DMS114 treated with DMSO at 0.1 percent for 48 hours (cell line): ENCODE measurements at regions not wholly inside any gene's neighbourhood (a gene's known extent, or its start where the extent isn't known, plus 50 kb on each side); places are given as distances from the start of the nearest gene placed in this dataset.

Source experiments
- DNase-seq: peaks from one replicate; lab custom pipeline; 2025; ENCODE audit not compliant: unreplicated experiment; lab: John Stamatoyannopoulos, UW

DNA sequence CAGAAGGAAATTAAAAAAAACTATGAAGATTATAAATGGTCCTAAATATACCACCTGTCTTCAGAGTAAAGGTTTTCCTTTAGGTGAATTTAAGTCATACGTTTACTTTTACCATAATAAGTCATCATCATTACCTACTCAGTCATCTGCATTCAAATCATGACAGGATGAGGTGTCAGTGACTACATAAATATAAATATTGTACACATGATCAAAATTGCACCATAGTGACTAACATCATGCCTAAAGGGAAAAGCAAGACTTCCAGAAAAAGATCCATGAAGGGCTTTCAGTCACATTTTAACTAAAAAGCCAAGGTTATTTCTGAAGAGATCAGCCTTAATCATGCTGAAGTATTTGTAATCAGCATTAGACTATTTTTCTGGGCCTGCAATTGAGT, 759.9 kb upstream of the FLRT2 start:
- no peak for DNase-seq

DNA sequence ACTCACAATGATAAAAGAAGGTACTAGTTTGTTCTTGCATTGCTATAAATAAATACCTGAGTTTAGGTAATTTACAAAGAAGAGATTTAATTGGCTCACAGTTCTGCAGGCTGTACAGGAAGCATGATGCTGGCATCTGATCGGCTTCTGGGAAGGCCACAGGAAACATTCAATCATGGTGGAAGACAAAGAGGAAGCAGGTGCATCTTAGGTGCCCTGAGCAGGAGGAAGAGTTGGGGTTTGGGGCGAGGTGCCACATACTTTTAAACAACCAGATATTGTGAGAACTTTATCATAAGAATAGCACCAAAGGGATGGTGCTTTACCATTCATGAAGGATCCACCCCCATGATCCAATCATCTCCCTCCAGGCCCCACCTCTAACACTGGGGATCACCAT, 752.6 kb upstream of the FLRT2 start:
- DNase-seq = no peak

DNA sequence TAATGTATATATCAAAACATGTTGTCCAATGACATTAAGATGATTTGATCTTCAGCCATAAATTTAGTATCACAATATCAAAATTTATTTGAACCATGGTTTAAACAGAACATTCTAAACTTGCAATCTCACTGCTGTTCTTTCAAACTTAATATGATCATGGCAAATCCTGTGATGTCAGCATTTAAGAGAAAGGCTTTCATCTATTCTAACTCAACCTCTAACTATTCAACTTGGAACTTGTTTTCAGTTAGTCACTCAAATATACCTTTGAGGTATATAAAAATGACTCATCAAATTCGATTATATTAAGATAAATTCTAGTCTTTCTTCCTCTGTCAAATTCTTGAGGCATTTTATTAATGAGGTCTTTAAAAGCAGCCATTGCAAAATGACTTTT, 747.0 kb upstream of the FLRT2 start:
- no peak for DNase-seq

DNA sequence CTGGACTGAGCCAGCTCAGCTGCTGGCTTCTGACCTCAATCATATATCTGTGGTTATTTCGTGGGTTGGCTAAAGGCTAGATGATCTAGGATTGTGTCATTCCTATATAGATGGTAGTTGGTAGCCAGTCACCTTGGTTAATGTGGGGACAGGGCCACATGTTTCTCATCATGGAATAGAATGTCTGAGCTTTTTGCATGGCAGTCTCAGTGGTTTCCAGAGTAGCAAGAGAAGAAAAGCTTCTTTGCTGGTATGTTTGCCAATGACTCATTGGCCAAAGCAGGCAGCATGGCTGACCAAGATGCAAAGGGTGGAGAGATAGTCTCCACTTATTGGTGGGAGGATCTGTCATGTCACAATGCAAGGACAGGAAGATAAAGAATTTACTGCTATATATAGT, 746.4 kb upstream of the FLRT2 start:
- DNase-seq = no peak

DNA sequence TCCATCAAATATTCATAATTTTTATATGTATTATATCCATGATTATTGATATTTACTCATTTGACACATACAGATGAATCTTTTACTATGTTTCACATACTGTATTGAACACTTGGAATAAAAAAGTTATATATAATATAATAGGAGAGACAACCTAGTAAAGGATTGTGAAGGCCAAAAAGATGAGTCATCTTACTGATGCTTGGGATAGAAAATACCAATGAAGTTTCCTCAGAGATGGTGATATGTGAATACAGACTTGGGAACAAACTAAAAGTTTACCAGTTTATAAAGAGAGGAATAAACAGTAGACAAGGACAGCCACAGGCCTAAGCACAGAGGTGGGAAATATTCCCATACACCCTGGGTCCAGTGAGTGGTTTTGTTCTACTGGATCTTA, 743.9 kb upstream of the FLRT2 start:
- DNase-seq = no peak

DNA sequence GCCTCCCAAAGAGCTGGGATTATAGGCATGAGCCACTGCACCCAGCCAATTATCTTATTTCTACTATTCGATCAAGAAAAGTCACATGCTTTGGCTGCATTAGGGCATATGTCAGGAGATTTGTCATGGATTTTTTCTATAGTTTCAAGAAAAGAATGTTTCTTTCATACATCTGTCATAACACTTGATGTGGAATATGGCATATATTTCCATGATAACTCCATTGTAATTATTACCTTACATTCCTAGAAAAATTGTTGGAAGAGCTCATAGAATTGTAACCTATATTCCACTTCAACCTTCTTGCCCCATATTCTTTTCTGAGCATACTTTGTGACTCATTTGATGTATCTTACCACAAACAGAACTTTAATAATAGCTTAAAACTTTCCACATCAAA, 740.9 kb upstream of the FLRT2 start:
- DNase-seq = no peak

DNA sequence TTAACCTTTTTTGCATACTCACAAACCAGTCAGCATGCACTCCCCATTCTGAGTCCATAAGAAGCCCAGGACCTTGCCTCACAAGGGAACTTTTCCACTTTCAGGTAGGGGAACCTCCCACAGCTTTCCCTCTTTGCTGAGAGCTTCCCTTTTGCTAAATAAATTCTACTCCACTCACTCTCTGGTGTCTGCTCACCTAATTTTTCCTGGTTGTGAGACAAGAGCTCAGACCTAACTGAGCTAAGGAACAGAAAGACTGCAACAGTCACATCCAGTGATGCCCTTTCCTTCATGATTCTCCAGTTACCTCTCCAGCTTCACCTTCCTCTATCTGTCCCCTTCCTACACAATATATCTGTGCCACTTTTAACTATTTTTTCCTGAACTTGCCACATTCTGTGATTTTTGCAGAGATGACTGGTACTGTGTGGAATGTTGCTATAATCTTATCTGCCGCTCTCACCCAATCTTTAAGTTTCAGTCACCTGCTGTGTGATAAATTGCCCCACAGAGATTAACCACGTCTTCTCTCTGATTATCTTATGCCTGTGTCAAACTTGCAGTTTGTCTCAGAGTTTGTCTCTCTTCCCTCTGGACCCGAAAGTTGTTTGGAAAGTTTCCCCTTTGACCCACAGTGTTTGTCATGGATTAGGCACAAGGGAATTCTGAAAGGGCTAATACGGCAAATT, 737.1 kb upstream of the FLRT2 start:
- no peak for DNase-seq

DNA sequence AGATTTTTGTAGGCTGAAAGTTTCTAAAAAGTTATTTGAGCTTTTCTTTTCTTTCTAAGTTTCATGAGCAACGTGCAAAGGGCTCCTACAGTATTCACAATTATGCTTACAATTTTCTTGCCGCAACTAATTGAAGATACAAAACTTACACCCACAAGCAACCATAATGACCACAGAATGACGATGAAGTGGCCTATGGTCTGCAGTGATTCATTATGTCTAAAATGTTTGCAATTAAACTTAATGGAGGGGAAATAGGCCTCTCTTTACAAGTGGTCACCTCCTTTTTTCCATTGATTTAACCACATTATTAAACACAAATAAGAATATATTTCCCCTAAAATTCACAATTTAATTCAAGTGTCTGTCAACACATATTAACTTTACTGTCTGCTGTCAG, 732.6 kb upstream of the FLRT2 start:
- no peak for DNase-seq

DNA sequence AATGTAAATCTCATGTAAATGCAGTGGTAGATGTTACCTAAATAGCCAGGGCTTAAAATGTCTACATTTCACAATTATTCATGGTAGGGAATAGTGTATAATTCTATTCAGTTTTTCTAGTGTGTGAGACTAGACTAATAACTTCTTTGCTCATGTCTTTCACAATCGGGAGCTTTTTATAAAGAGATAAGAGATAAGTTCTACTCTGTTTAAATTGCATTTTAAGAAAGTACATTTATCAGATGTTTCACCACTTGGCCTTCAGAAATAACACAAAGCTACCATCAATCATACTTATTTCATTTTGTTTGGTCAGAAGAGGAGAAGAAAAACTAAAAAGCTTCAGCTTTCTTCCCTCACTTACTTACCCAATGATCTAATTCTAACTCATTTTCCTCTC, 725.5 kb upstream of the FLRT2 start:
- DNase-seq = no peak

DNA sequence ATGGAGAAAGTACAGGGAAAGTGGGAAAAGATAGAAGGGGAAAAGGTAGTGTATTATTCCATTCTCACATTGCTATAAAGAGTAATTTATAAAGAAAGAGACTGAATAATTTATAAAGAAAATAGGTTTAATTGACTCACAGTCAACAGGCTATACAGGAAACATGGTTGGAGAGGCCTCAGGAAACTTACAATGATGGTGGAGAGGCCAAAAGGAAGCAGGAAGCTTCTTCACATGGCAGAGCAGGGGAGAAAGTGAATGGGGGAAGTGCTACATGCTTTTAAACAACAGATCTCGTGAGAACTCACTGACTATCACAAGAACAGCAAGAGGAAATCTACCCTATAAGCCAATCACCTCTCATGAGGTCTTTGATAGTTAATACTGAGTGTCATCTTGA, 725.0 kb upstream of the FLRT2 start:
- no peak for DNase-seq

DNA sequence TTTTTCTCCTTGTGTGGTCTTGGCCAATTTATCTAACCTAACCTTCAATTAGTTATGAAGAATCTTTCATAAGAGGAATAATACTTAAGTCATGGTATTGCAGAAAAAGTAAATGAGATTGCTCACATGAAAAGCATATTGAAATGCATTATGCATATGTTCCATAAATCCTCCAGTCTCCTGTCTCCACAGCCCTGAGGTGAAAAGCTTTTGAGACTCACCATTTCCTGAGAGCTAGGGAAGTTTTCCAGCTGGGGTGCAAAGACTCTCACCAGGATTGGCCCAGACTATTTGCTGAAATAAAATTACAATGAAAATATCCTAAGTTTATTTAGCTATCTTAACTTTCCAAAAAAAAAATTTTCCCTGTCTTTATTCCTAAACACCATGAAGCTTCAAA, 723.8 kb upstream of the FLRT2 start:
- DNase-seq = no peak

DNA sequence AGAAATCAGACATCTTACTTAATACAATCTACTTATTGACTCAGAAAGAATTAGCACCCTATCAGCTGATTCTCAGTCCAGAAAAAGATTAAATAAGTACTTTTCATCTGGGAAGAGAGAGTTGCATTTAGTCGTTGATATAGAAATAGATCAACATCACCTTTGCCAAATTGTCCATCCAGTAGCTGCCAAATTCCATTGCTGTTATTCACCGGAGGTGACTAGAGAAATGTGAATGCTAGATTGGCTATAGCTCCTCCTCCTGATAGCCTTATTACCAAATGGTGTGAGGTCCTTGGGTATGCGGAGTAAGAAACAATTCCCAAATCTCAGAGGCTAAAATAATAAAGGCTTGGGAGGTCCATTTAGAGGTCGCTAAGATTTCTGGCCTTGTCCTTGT, 723.3 kb upstream of the FLRT2 start:
- no peak for DNase-seq

DNA sequence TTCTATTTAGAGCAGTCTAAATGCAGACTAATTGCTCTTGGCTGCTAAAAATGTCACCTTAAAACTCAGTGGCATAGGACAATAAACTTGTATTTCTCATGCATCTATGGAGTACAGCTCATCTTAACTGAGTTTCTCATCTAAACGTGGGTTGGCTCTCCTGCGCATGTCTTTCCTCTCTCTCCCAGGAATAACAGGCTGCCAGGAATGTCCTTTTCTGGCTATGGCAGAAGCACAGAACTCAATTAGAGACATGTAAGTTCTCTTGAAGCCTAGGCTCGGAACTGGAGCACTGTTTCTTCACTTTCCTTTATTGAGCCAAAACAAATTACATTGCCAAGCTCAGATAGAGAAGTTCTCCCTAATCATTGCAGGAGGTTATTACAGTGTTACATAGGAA, 722.3 kb upstream of the FLRT2 start:
- DNase-seq = no peak

DNA sequence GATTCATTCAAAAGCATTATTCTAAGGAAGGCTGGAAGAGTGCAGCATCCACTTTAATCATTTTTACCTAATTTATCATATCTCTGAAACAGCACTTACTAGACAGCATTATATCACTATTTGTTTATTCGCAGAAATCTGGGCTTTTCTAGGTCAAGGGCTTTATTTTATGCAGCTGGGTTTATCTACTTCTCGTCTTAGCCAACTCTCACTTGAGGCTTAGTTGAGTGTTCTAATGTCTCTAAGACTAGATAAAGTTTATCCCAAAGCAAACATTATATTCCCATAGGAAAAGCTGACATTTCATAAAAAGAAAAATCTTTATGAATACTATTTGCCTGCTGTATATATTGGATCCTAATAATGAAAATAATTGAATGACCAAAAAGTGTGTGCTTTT, 720.8 kb upstream of the FLRT2 start:
- DNase-seq = no peak

DNA sequence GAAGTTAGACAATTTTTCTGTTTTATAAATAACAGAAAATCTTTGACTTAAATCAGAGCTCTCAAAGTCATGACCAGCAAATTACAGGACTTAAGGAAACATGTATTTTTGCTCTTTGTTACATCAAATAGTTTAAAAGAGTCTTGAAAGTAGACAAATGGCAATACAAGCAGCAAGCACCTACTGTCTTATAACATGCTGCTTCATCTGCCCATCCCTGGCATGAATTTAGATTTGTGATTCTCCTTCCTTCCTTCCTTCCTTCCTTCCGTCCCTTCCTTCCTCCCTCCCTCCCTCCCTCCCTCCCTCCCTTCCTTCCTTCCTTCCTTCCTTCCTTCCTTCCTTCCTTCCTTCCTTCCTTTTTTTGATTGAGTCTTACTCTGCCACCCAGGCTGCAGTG, 715.6 kb upstream of the FLRT2 start:
- DNase-seq = no peak

DNA sequence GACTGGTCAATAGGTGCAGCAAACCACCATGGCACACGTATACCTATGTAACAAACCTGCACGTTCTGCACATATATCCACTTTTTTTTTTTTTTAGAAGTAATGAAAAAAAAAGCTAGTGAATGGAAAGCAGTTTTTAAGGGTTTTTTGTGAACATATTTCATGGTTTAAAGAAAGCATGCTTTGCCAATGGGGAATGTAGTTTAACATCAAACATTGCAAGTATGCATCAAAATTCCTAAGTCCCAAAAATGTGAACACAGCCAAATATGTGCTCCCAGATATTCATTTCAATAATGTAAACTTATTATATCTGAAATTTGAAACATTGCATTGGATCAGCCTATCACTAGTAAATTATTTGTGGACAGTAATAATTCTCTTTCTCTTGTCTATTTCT, 710.4 kb upstream of the FLRT2 start:
- DNase-seq = no peak

DNA sequence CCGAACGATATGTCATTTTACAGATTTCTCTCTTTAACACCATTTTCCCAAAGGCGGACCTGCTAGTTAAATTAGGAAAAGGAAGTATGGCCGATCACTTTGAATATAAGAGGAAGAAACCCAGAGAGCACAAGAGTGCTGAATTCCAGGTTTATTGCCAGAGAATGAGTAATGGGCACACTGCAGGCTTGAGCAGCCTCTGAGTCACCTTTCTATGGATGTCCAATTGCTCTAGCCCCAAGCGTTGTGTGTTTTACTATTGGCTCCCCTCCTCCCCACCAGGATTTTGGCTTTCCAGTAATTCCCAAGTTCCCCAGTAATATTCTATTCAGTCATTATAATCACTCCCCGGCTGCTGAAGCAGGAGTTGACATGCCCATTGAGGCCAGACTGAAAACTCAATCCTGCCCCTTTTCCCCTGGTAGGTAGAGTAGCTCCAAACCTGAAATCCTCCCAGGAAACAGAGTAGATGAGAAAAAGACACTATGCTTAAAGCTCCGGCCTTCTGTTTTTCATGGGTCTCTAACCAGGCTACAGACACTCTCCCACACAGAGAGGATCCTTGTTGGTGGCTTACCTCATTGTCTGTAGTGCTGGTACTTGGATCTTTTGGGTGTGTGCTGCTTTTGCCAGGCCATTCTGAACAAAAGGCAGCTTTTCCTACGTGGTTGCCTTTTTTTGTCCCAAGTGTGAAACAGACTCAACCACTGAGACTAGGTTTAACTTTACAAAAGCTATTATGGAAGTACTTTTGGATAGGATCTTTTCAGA, 704.3 kb upstream of the FLRT2 start:
- DNase-seq = no peak

DNA sequence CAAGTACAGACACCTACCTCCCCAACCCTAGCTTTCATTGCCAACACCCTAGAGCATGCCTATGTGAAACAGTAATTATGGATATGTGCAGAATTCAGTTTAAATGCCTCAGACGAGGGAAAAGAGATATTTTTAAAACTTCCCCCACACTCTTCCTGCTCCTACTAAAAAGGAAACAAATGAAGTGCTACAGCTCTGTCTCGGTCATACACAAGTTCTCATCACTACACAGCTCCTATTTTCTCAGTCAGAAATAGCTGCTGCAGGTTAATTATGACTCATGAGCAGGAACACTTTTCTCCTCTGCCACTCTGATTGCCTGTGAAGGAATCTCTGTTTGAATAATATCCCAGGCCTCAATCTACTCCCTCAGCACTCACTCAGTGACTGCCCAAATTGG, 703.6 kb upstream of the FLRT2 start:
- DNase-seq = no peak

DNA sequence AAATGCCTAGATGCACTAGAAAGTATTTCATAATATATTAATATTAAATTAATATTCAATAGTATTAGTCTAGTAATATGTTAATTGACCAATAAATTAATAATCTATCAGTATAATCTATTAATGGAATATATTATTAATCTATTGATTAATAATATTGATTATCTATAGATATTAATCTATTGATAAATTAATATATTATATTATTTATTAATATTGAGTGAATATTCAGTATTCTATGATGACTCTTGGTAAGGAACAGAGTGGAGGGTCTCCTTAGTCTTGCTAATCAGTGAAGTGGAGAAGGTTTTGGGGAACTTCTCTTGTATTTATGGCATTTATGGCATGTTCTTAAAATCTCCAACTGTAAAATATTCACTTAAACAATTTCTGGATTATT, 679.3 kb upstream of the FLRT2 start:
- DNase-seq = no peak

DNA sequence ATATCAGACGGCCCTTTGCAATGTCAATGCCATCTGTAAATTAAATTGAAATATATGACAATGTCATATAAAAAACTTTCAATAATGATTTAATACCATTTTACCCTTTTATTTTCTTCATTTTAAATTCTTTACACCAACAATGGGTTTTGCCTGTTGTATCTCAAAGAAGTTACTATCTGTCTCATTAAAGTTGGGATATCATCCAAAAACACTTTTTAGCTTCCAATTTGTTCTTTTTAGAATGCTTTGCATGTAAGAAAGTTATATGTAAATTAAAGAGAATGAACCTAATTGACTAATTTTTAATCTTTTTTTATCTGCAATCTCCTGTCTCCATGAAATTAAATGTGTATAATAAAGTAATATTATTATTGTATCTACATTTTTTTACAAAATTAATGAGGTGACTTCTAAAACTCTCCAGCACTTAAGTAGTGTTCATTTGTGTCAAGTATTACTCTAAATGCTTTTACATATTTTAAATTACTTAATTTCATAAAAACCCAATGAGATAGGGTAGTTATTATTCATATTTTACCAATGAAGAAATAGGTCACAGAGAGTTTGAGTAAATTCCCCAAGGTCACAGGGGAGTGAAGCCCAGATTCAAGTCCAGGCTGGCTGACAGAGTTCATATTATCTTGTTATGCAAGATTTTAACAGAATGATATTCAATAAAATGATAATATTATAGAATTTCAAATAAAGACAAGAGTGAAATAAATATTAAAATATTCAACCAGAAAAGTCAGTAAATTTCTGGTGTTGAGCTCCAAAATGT, 673.0 kb upstream of the FLRT2 start:
- DNase-seq = no peak

DNA sequence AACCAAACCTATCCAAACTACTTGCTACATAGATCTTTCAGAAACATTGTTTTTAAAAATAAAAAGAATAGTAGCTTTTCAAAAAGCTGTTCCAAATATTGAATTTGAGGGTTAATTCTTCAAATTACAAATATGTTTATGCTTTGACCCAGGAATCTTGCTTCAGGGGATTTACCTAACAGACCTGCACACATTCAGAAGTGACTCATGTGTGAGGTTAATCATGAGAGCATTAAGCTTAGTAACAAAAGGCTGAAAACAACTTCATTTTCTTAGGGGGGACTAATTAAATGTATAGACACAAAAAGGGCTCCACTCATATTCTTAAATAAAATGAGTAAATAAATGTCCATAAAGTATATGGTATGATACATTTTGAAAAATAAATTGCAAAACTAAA, 672.4 kb upstream of the FLRT2 start:
- DNase-seq = no peak

DNA sequence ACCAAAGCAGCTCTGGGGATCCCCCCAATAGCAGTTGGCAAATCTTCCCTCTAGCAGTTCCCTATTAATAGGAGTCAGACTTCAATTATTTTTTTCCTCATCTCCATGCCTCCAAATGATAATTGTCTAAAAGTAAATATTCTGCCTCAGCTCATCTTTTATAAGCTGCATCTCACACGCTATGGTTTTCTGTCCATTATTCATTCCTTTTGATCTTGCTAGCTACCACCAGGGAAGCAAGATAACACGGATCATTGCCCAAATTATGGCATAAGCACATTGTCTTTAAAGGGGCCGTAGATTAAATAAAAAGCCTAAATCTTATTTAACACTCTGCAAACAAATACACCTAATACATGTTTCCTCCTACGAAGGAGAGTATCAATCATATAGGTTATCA, 670.8 kb upstream of the FLRT2 start:
- no peak for DNase-seq
